ENCODE measurements at regions not wholly inside any gene's neighbourhood (a gene's known extent, or its start where the extent isn't known, plus 50 kb on each side); places are given as distances from the start of the nearest gene placed in this dataset.

GRCh38 chr6:115216835-115217234, 843.9 kb downstream of the FRK start:
- dilution Hi-C loops (cut with MboI; ENCODE audit: extremely low pct_ligation_motif_present, low sequenced_read_pairs): no loop called here
- POLR2A ChIA-PET: no interaction called here
- no peaks in the 10 kb centered on the region for H3K9me1 ChIP-seq (replicated peaks; ENCODE audit: control insufficient read depth, extremely low read depth, insufficient read depth, low read length)

More at GRCh38 chr6:115216835-115217234, 843.9 kb downstream of the FRK start:
- Histone ChIP-seq H3K27ac (ENCODE audit: insufficient read depth, low read depth, low read length) (no peak overlapping the region), H3K4me2 (ENCODE audit: insufficient read depth, low read length) (no peak overlapping the region), H3K27me3 (ENCODE audit: control insufficient read depth in 2 of 2, insufficient read depth in 2 of 2, low read length in 2 of 2) (no peaks in the 10 kb centered on the region), H2AFZ (ENCODE audit: low read depth, low read length) (no peak overlapping the region), H4K20me1 (replicated peaks; ENCODE audit: control insufficient read depth, extremely low read depth, insufficient read depth, low read length) (no peaks in the 10 kb centered on the region), H3K4me1 (ENCODE audit: control insufficient read depth, extremely low read depth, insufficient read depth, low read length) (no peaks in the 10 kb centered on the region), H3K79me2 (ENCODE audit: control insufficient read depth, insufficient read depth, low read length) (no peaks in the 10 kb centered on the region), H3K9ac (replicated peaks; ENCODE audit: extremely low read depth, insufficient read depth, low read length) (no peak overlapping the region), H3K4me3 (replicated peaks in 1 of 3; ENCODE audit: insufficient read depth in 1 of 3, low read depth in 1 of 3, low read length in 3 of 3) (no peak overlapping the region), H3K36me3 (ENCODE audit: control insufficient read depth in 2 of 2, extremely low read depth in 1 of 2, insufficient read depth in 2 of 2, low read length in 2 of 2) (no peaks in the 10 kb centered on the region), H3K9me3 (replicated peaks; ENCODE audit: control insufficient read depth, insufficient read depth, low read length) (peaks cover 1% of the 10 kb centered on the region)
- TF ChIP-seq POLR2AphosphoS5 (IDR thresholded peaks at IDR 0.05; ENCODE audit: insufficient read depth, low read depth, low read length): no peak
- TF ChIP-seq POLR2A (IDR thresholded peaks at IDR 0.05; ENCODE audit: low read depth, low read length): no peak
- TF ChIP-seq JUN (IDR thresholded peaks at IDR 0.05; ENCODE audit: borderline replicate concordance, insufficient read depth, insufficient read length, low read depth): no peak
- TF ChIP-seq MAX (IDR thresholded peaks at IDR 0.05; ENCODE audit: insufficient read depth, insufficient read length): no peak
- TF ChIP-seq MYC (IDR thresholded peaks at IDR 0.05; ENCODE audit: low read depth, low read length): no peak
- no peak for TF ChIP-seq CTCF (IDR thresholded peaks at IDR 0.05; ENCODE audit: extremely low read depth in 1 of 2, insufficient read depth in 1 of 2, low read depth in 1 of 2, low read length in 2 of 2)
- no peak for TF ChIP-seq FOS (IDR thresholded peaks at IDR 0.05; ENCODE audit: borderline replicate concordance, insufficient read depth, low read length)
- no peak for TF ChIP-seq GATA2 (IDR thresholded peaks at IDR 0.05; ENCODE audit: insufficient read depth, insufficient read length, low read depth, low read length)
- no peak for TF ChIP-seq EZH2 (IDR thresholded peaks at IDR 0.05; ENCODE audit: borderline replicate concordance, low read depth, low read length, severe bottlenecking)
- FAIRE-seq (no peak), DNase-seq (ENCODE audit: low read depth, low spot score) (no peak)
- BruUV-seq (replicated peaks): no TSS peak
- CTCF ChIA-PET: no interaction called here
- intact Hi-C loops (cut with micrococcal nuclease): no loop called here
